T-helper 17 cell (primary cell): ENCODE measurements at regions not wholly inside any gene's neighbourhood (a gene's known extent, or its start where the extent isn't known, plus 50 kb on each side); places are given as distances from the start of the nearest gene placed in this dataset.
"Not testable (repeated sequence)": the region's sequence is repeated elsewhere in the genome, so short reads cannot be mapped to it uniquely, and the experiment has no call there.

ENCODE experiments used
- ATAC-seq: fragments of 150-1000 bp; cut with Tn5 transposase; 2 replicates; pipeline ENCODE4 v1.10.0; 2021; ENCODE audit warnings: mild to moderate bottlenecking, moderate library complexity
- DNase-seq, 3 donors: peaks; one replicate each; pipeline versions ENCODE4 v3.0.0 to v3.0.0-alpha.2; 2020 to 2021
- H3K9me3 ChIP-seq: one replicate; pipeline ENCODE4 v1.7.0; 2013; ENCODE audit warnings: low read length, mild to moderate bottlenecking; ENCODE audit not compliant: control insufficient read depth, poor library complexity, severe bottlenecking
- H3K27ac Mint-ChIP-seq: one replicate; pipeline ENCODE4 v1.8.0; 2022; ENCODE audit warnings: mild to moderate bottlenecking, moderate library complexity, mixed read lengths
- H3K27me3 Mint-ChIP-seq: one replicate; pipeline ENCODE4 v1.8.0; 2022; ENCODE audit warnings: mixed read lengths
- H3K36me3 Mint-ChIP-seq: one replicate; pipeline ENCODE4 v1.8.0; 2022; ENCODE audit warnings: low read depth, mixed read lengths
- H3K4me1 Mint-ChIP-seq: one replicate; pipeline ENCODE4 v1.8.0; 2022; ENCODE audit warnings: mild to moderate bottlenecking, mixed read lengths
- H3K4me3 Mint-ChIP-seq: one replicate; pipeline ENCODE4 v1.8.0; 2022; ENCODE audit warnings: mild to moderate bottlenecking, moderate library complexity, mixed read lengths

DNA sequence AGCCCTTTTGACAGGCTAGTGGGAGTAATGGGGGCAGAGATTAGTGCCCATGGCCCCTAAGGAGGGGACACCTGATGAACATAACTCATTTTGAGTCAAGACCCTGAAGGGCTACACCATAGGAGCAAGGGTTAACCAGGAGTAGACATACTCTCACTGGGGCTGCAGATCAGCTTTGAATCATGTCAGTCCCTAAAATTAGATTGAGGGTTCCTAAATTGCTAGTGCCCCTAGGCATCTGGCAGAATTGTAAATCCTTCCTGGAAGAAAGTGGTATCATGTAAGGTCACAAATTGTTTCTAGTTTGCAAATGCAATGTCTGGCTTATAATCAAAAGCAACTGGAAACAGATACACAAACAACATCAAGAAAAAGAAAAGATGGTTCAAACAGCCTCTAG lies 52.1 kb upstream of the LRRC37A2 start:
- not testable (repeated sequence) for H3K4me3 Mint-ChIP-seq

DNA sequence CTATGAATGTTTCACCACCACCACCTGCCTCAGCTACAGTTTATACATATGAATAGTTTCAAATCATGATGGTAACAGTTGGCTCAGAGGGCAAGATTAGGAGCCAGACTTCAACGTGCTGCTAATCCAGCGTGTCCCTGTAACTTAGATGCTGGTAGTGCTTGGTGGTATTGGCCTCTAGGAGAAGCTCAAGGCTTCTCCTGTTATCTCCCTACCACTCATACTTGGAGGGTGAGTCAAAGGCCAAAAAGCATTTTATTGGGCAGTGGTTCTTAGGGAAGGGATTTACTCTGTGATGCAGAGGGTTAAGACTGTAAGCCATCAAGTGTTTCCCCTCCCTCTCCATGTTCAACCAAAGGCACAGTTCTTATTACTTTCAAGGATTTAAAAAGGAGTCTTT lies 57.2 kb upstream of the LRRC37A2 start:
- H3K27me3 Mint-ChIP-seq, H3K4me1 Mint-ChIP-seq, H3K36me3 Mint-ChIP-seq, ATAC-seq, DNase-seq, H3K9me3 ChIP-seq, H3K27ac Mint-ChIP-seq, H3K4me3 Mint-ChIP-seq: not testable (repeated sequence)

More for the DNA sequence above, 52.1 kb upstream of the LRRC37A2 start:
- H3K27me3 Mint-ChIP-seq, H3K27ac Mint-ChIP-seq, ATAC-seq, DNase-seq, H3K4me1 Mint-ChIP-seq, H3K9me3 ChIP-seq, H3K36me3 Mint-ChIP-seq: not testable (repeated sequence)

DNA sequence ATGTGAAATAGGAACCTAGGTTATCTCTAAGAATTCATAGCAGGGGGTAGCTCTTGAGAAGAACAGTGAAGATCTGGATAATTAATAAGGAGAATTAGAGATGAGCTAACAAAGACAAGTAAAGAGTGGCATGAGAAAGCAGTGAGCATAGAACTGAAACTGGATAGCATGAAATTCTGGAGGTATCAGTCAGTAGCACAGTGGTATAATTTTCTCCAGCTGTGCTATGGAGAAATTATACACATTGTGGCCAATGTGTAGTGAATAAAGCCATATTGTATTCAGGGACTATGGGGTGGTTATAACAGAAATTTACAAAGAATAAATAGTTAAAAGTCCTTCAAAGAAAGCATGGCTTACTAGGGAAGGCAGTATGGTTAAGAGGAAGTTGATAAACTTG lies 57.7 kb upstream of the LRRC37A2 start:
- H3K9me3 ChIP-seq, H3K4me3 Mint-ChIP-seq, H3K27me3 Mint-ChIP-seq, H3K27ac Mint-ChIP-seq, ATAC-seq, H3K36me3 Mint-ChIP-seq, DNase-seq, H3K4me1 Mint-ChIP-seq: not testable (repeated sequence)

DNA sequence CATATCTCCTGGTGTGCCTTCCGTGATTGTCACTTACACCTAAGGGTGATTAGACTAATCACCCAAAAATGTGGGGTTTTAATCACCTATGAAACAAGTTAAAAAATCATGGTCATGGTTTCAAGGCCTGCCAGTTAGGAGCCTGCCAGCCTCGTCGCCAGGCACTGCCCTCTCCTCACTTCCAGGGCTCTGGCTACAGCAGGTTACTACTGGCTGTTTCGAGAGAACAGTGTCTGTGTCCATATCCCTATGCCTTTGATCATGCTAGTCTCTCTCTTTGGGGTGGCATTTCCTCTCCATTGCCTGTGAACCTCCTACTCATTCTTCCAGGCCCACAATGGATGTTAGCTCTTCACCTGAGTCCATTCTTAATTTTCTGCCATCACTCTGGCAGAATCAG lies 59.2 kb upstream of the LRRC37A2 start:
- H3K27me3 Mint-ChIP-seq, H3K9me3 ChIP-seq, H3K4me1 Mint-ChIP-seq, H3K36me3 Mint-ChIP-seq, H3K27ac Mint-ChIP-seq, ATAC-seq, DNase-seq, H3K4me3 Mint-ChIP-seq: not testable (repeated sequence)

- H3K36me3 Mint-ChIP-seq, DNase-seq, H3K27ac Mint-ChIP-seq, H3K4me3 Mint-ChIP-seq, H3K4me1 Mint-ChIP-seq, H3K9me3 ChIP-seq, ATAC-seq, H3K27me3 Mint-ChIP-seq: not testable (repeated sequence)
These were observed 66.4 kb upstream of the LRRC37A2 start for GRCh38 chr17:46445849-46446248.

DNA sequence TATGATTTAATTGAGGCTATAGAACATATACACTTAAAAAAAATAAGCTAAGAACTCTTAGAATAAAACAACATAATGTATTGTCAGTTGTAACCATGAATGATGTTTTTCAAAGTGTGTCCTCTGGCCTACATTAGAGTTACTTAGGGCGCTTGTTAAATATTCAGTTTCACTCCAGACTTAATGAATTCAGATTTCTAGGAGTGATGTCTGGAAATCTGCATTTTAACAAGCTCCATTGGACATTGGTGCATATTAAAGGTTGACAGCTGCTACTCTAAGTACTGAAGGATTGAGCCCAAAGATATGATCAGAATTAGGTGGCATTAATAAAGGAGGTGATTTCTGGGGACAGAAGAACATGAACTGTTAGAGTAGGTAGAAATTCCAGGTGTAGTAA lies 66.9 kb upstream of the LRRC37A2 start:
- H3K36me3 Mint-ChIP-seq, H3K4me3 Mint-ChIP-seq, H3K27ac Mint-ChIP-seq, H3K9me3 ChIP-seq, ATAC-seq, DNase-seq, H3K4me1 Mint-ChIP-seq, H3K27me3 Mint-ChIP-seq: not testable (repeated sequence)

DNA sequence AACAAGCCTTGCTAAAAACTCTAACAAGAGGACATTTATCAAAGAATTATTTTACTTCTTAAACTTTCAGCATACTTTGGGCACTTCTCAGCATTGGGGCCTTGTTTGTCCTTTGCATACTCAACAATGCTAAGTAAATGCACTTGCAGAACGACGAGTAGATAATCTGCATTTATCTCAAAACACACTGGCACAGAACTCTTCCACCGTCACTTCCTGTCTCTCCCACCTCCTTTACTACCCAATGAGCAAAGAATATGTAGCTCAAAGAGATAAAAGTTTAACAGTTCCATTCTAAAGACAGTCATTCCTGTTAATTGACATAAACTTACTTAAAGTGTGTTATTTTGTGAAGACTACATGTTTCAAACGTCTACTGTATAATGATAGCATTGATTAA lies 70.1 kb upstream of the LRRC37A2 start:
- DNase-seq, H3K27ac Mint-ChIP-seq, H3K36me3 Mint-ChIP-seq, H3K4me1 Mint-ChIP-seq, H3K9me3 ChIP-seq, H3K27me3 Mint-ChIP-seq, H3K4me3 Mint-ChIP-seq, ATAC-seq: not testable (repeated sequence)

GRCh38 chr17:46440665-46441064 lies 71.6 kb upstream of the LRRC37A2 start:
- not testable (repeated sequence) for H3K27ac Mint-ChIP-seq, ATAC-seq, H3K4me3 Mint-ChIP-seq, DNase-seq, H3K27me3 Mint-ChIP-seq, H3K36me3 Mint-ChIP-seq, H3K4me1 Mint-ChIP-seq, H3K9me3 ChIP-seq

DNA sequence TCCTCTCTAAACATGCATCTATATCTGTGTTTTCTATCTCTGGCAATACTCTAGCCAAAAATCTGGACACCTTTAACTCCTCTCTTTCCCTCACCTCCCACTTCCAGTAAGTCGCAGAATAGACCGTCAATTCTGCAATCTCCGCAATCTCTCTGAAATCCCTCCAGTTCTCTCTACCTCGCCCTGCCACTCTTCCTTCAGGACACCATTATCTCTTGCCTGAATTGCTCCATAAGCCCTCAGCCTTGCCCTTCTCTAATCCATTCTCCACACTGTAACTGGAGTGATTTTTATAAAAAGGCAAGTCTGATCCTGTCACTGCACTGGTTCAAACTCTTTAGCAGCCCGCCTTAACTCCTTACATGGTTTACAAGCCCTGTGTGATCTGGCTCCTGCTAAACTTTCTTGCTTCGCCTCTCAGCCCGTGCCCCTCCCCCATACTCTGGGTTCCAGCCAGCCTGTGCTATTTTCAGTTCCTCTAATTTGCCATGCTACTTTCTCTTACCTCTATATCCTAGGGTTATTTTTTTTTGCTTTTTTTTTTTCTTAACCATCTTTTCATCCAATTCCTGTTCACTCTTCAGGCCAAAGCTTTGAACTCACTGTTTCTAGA lies 73.0 kb upstream of the ARL17B start:
- not testable (repeated sequence) for H3K36me3 Mint-ChIP-seq, H3K9me3 ChIP-seq, H3K4me1 Mint-ChIP-seq, ATAC-seq, H3K4me3 Mint-ChIP-seq, H3K27ac Mint-ChIP-seq, H3K27me3 Mint-ChIP-seq, DNase-seq

GRCh38 chr17:46430300-46430699 lies 68.7 kb upstream of the ARL17B start:
- not testable (repeated sequence) for H3K27ac Mint-ChIP-seq, H3K9me3 ChIP-seq, H3K36me3 Mint-ChIP-seq, H3K4me3 Mint-ChIP-seq, DNase-seq, H3K27me3 Mint-ChIP-seq, ATAC-seq, H3K4me1 Mint-ChIP-seq

- ATAC-seq = not testable (repeated sequence)
These were observed 68.1 kb upstream of the ARL17B start for GRCh38 chr17:46429675-46430074.

DNA sequence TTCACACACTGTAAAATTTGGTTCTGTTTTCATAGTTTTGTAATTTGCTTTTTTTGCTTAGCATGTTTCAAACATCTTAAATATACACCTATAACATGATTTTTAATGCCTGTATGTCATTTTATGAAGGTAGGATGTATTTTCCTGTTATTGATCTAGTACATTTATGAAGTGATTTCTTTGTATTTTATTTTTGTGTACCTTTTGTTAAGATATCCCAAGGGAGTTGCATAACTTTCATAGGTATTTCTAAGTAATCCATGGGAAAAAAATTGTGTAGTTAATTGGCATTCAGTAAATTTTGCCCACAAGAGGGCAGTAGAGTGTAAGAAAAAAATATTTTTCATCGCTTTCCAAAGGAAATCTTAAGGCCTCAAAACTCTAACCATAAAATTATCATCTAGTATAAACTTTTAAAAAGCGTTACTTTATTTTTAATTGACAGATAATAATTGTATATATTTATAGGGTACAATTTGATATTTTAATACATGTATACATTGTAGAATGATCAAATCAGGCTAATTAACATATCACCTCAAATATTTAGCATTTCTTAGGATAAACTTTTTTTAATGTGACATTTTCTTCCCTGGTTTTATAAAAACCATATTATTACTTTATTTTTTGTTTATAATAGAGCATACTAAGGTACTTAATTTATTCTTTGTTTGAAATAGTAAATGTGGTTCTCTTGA lies 62.8 kb upstream of the ARL17B start:
- H3K36me3 Mint-ChIP-seq, H3K27me3 Mint-ChIP-seq, H3K4me3 Mint-ChIP-seq, H3K4me1 Mint-ChIP-seq, H3K27ac Mint-ChIP-seq, ATAC-seq, DNase-seq, H3K9me3 ChIP-seq: not testable (repeated sequence)

More at GRCh38 chr17:46429675-46430074, 68.1 kb upstream of the ARL17B start:
- not testable (repeated sequence) for H3K4me1 Mint-ChIP-seq, H3K27ac Mint-ChIP-seq, H3K36me3 Mint-ChIP-seq, H3K4me3 Mint-ChIP-seq, DNase-seq, H3K27me3 Mint-ChIP-seq, H3K9me3 ChIP-seq

DNA sequence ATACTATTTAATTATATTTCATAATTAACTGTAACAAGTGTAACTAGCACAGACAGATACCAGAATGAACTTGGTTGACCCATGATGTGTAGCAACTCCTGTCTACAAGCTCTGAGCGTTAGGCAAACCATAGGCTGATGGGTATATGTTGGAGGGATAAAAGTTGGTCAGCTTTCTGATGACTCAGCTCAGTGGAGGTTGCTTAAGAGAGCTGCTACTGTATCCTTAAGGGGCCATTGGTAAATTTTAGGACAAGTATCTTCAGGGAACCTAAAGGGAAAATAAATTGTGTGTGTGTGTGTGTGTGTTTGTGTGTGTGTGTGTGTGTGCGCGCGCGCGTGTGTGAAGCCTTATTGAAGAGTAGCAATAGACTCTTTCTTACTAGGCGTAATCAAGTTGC lies 56.3 kb upstream of the ARL17B start:
- H3K36me3 Mint-ChIP-seq, H3K9me3 ChIP-seq, ATAC-seq, H3K27me3 Mint-ChIP-seq, H3K4me1 Mint-ChIP-seq, DNase-seq, H3K4me3 Mint-ChIP-seq, H3K27ac Mint-ChIP-seq: not testable (repeated sequence)

- not testable (repeated sequence) for H3K36me3 Mint-ChIP-seq, H3K9me3 ChIP-seq, ATAC-seq, H3K4me3 Mint-ChIP-seq, DNase-seq, H3K4me1 Mint-ChIP-seq, H3K27ac Mint-ChIP-seq, H3K27me3 Mint-ChIP-seq
These were observed 55.7 kb upstream of the ARL17B start for GRCh38 chr17:46417261-46417660.
